Type B pancreatic cell (in vitro differentiated cells): ENCODE measurements at regions not wholly inside any gene's neighbourhood (a gene's known extent, or its start where the extent isn't known, plus 50 kb on each side); places are given as distances from the start of the nearest gene placed in this dataset.

ENCODE experiments used
- DNase-seq: peaks from one replicate; pipeline ENCODE4 v3.0.0; 2021; ENCODE audit warnings: mixed read lengths; ENCODE audit not compliant: unreplicated experiment; ENCODE audit errors: extremely low spot score
- H3K27ac Mint-ChIP-seq: 2 replicates; pipeline ENCODE4 v1.8.0; 2021; ENCODE audit warnings: mild to moderate bottlenecking, mixed read lengths
- H3K27me3 Mint-ChIP-seq: 2 replicates; pipeline ENCODE4 v1.8.0; 2021; ENCODE audit warnings: mixed read lengths
- H3K36me3 Mint-ChIP-seq: 2 replicates; pipeline ENCODE4 v1.8.0; 2021; ENCODE audit warnings: mixed read lengths
- H3K4me1 Mint-ChIP-seq: one replicate; pipeline ENCODE4 v1.8.0; 2021; ENCODE audit warnings: mixed read lengths; ENCODE audit not compliant: unreplicated experiment
- H3K4me3 Mint-ChIP-seq: 2 replicates; pipeline ENCODE4 v1.8.0; 2021; ENCODE audit warnings: mild to moderate bottlenecking, mixed read lengths
- H3K9me3 Mint-ChIP-seq: 2 replicates; pipeline ENCODE4 v1.8.0; 2021; ENCODE audit warnings: mixed read lengths
- TF ChIP-seq, protein P1 (sequence below): fragments of 200-600 bp; sonication (generic); conservative IDR thresholded peaks from 2 replicates; pipeline ENCODE4 v1.5.0; 2021; ENCODE audit warnings: antibody characterized with exemption, mild to moderate bottlenecking

DNA sequence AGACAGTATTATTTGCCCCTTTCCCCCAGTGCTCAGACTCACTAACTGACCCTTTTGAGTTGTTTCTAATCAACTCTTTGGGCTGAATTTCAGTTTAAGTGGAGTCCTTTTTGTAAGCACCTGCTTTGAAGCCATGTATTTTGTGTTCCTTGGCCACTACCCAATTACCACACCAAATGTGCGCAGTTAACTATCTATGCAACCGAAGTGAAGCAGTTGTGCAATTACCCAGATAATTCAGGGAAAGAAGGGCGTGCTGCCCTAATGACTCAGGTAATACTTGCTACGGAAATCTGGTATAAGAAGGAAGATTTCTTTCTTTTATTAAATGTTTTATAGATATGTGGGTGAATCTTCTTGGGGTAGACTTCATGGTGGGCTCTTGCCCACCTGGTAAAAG lies 371.9 kb upstream of the TBL1XR1 start:
- H3K4me1 Mint-ChIP-seq, result peaks cover 31% of the 10 kb centered on the region
- H3K9me3 Mint-ChIP-seq, result peaks cover 15% of the 10 kb centered on the region
- TF ChIP-seq, protein P1, sequence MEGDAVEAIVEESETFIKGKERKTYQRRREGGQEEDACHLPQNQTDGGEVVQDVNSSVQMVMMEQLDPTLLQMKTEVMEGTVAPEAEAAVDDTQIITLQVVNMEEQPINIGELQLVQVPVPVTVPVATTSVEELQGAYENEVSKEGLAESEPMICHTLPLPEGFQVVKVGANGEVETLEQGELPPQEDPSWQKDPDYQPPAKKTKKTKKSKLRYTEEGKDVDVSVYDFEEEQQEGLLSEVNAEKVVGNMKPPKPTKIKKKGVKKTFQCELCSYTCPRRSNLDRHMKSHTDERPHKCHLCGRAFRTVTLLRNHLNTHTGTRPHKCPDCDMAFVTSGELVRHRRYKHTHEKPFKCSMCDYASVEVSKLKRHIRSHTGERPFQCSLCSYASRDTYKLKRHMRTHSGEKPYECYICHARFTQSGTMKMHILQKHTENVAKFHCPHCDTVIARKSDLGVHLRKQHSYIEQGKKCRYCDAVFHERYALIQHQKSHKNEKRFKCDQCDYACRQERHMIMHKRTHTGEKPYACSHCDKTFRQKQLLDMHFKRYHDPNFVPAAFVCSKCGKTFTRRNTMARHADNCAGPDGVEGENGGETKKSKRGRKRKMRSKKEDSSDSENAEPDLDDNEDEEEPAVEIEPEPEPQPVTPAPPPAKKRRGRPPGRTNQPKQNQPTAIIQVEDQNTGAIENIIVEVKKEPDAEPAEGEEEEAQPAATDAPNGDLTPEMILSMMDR, result no peak
- H3K36me3 Mint-ChIP-seq, result no peaks in the 10 kb centered on the region
- H3K27me3 Mint-ChIP-seq, result no peaks in the 10 kb centered on the region
- H3K27ac Mint-ChIP-seq, result no peak overlapping the region
- H3K4me3 Mint-ChIP-seq, result no peak overlapping the region
- no peak for DNase-seq

DNA sequence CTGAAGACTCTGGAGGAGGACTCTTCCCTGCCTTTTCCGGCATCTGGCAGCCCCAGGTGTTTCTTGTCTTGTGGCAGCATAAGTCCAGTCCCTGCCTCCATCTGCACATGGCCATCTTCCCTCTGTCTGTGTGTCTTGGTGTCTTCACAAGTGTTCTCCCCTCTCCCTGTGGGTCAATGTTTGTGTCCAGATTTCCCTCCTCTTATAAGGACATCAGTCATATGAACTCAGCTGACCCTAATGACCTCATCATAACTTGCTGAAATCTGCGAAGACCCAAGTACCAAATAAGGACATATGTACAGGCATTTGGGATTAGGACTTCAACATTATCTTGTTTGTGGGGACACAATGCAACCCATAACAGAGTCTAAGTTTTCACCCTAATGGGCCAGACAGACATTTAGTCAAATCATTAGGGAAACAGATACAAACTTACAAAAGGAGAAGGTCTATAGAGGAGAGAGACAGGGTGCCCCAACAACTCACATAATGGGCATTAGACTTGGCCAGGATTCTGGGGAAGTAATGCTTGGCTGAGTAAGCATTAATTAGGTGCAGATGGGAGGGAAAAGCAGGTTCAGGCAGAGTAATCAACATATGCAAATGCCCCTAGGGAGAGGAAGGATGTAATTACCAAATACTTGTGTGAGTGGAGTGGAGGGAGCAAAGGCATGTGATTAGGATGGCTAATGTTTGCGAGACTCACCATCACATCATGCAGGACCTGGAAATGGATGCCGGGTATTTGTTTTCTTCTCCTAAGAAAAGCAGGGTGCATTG lies 372.8 kb upstream of the TBL1XR1 start:
- no peak overlapping the region for H3K4me3 Mint-ChIP-seq
- no peaks in the 10 kb centered on the region for H3K27me3 Mint-ChIP-seq
- no peak for DNase-seq
- peaks cover 15% of the 10 kb centered on the region for H3K9me3 Mint-ChIP-seq
- no peak overlapping the region for H3K27ac Mint-ChIP-seq
- no peaks in the 10 kb centered on the region for H3K36me3 Mint-ChIP-seq
- H3K4me1 Mint-ChIP-seq, result peaks cover 36% of the 10 kb centered on the region
- TF ChIP-seq, protein P1, result no peak

DNA sequence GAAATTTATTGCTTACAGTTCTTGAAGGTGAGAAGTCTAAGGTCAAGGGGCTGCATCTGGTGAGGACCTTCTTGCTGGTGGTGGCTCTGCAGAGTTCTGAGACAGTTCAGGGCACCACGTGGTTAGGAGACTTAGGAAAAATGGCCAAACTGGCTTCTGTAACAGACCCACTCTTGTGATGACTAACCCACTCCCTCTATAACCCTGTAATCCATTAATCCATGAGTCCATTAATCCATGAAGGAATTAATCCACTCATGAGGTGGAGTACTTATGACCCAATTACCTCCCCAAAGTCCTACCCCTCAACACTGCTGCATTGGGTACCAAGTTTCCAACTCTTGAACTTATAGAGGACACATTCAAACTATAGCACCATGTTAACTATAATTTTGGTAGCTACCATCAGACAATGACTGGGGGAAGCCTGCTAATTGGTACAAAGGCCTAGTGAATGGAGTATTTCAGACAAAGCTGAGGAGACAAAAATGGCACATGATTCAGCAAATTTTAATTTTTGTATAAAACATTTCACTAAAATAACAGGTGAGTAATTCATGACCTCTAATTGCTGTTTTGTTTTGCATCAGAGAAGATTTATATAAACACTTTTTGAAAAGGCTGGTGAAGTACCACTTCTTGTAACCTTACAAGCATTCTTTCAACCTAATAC lies 374.1 kb upstream of the TBL1XR1 start:
- Mint-ChIP-seq H3K9me3 (peaks cover 15% of the 10 kb centered on the region), H3K36me3 (no peaks in the 10 kb centered on the region), H3K4me1 (peaks cover 38% of the 10 kb centered on the region), H3K27me3 (no peaks in the 10 kb centered on the region), H3K27ac (no peak overlapping the region), H3K4me3 (no peak overlapping the region)
- no peak for DNase-seq
- TF ChIP-seq, protein P1, result no peak

DNA sequence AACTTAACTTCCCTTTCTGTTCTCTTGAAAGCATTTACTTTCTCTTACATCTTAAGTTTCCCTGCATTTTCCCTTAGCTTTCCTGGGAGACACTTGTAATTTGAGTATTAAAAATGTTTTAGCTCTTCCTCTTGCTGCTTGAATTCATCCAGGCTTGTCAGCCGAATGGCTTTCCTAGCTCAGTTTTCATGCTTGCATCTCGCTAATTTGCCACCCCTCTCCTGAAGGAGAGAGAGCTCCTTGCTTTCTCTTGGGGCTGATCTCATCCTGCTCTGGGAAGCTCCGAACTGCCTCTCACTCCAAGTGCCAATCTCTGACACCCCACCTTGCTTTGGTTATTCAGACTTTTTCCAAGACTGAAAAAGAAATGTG lies 374.6 kb upstream of the TBL1XR1 start:
- H3K9me3 Mint-ChIP-seq, result peaks cover 15% of the 10 kb centered on the region
- H3K4me3 Mint-ChIP-seq, result no peak overlapping the region
- no peak overlapping the region for H3K27ac Mint-ChIP-seq
- H3K27me3 Mint-ChIP-seq, result no peaks in the 10 kb centered on the region
- H3K36me3 Mint-ChIP-seq, result no peaks in the 10 kb centered on the region
- H3K4me1 Mint-ChIP-seq, result peaks cover 38% of the 10 kb centered on the region
- TF ChIP-seq, protein P1, result no peak
- DNase-seq, result no peak

DNA sequence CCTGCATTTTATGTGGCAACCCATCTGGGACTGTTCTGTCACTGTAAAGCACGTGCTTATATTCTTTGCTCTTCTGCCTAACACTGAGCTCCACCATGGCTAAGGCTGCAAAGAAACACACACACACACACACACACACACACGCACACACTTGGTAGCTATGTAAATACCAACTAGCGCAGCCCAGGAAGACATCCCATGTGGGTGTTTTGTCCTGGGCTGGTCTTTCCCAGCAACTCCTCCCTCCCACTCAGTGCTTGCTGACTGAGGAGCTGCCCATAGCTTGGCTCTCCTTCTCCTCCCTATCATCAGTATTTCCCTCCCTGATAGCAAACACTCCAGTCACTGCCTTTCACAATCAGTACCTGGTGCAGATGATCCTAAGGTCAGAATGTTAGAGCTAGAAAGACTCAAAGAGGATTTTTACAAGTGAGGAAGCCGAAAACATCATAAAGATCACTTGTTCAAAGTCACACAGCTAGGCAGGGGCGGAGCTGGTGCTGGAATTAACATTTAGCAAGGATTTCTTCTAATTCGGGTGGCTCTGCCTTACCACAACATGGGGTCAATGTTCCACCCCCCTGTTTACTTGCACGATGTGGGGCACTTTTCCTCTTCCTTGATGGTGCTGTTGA lies 377.1 kb upstream of the TBL1XR1 start:
- Mint-ChIP-seq H3K27ac (peak overlapping the region; percentile 44), H3K27me3 (no peaks in the 10 kb centered on the region), H3K4me1 (peaks cover 38% of the 10 kb centered on the region), H3K9me3 (peaks cover 19% of the 10 kb centered on the region), H3K36me3 (no peaks in the 10 kb centered on the region), H3K4me3 (no peak overlapping the region)
- no peak for DNase-seq
- TF ChIP-seq, protein P1, result no peak
